WTC11 (cell line): ENCODE measurements at regions not wholly inside any gene's neighbourhood (a gene's known extent, or its start where the extent isn't known, plus 50 kb on each side); places are given as distances from the start of the nearest gene placed in this dataset.

ENCODE experiments used
- ATAC-seq: fragments of 200-7000 bp; cut with Tn5 transposase; 2 replicates; pipeline ENCODE4 v1.10.0; 2021; ENCODE audit warnings: mild to moderate bottlenecking, moderate library complexity
- CTCF ChIA-PET: fragments of 300-600 bp; sonication (Branson Sonifier 250); formaldehyde crosslinking; loops from one replicate; lab custom pipeline; 2021; ENCODE audit warnings: antibody characterized with exemption; lab: Charles Lee
- POLR2A ChIA-PET: fragments of 350-600 bp; sonication (Branson Sonifier 250); formaldehyde crosslinking; loops from one replicate; lab custom pipeline; 2021; ENCODE audit warnings: antibody characterized with exemption; lab: Charles Lee
- DNase-seq: peaks from one replicate; pipeline ENCODE4 v3.0.0; 2021; ENCODE audit warnings: low spot score
- H3K27ac Mint-ChIP-seq: 2 replicates; pipeline ENCODE4 v1.8.0; 2021; ENCODE audit warnings: mixed read lengths
- H3K27me3 Mint-ChIP-seq: 2 replicates; pipeline ENCODE4 v1.8.0; 2021; ENCODE audit warnings: low read depth, mild to moderate bottlenecking, moderate library complexity, mixed read lengths
- H3K36me3 Mint-ChIP-seq: 2 replicates; pipeline ENCODE4 v1.8.0; 2021; ENCODE audit warnings: mixed read lengths
- H3K4me1 Mint-ChIP-seq: 2 replicates; pipeline ENCODE4 v1.8.0; 2022; ENCODE audit warnings: mixed read lengths
- H3K4me3 Mint-ChIP-seq: 2 replicates; pipeline ENCODE4 v1.8.0; 2021; ENCODE audit warnings: mild to moderate bottlenecking, moderate library complexity, mixed read lengths
- H3K9me3 Mint-ChIP-seq: 2 replicates; pipeline ENCODE4 v1.8.0; 2021; ENCODE audit warnings: mixed read lengths
- ATF1 ChIP-seq: sonication (generic); formaldehyde crosslinking; IDR thresholded peaks from 2 replicates; pipeline ENCODE4 v1.8.1; 2023; ENCODE audit warnings: mild to moderate bottlenecking, moderate library complexity, missing genetic modification reagents
- ELF4 ChIP-seq: sonication (generic); formaldehyde crosslinking; IDR thresholded peaks from 2 replicates; pipeline ENCODE4 v1.8.1; 2022; ENCODE audit warnings: low read depth, mild to moderate bottlenecking, moderate library complexity, missing genetic modification reagents
- EMX1 ChIP-seq: fragments of 250-450 bp; sonication (Bioruptor Pico); IDR thresholded peaks from 2 replicates; pipeline ENCODE4 v1.8.0; 2021; ENCODE audit warnings: mild to moderate bottlenecking
- FOXK1 ChIP-seq: sonication (generic); formaldehyde crosslinking; IDR thresholded peaks from 2 replicates; pipeline ENCODE4 v1.8.0; 2022; ENCODE audit warnings: mild to moderate bottlenecking, moderate library complexity, missing genetic modification reagents
- FOXP1 ChIP-seq: sonication (generic); formaldehyde crosslinking; IDR thresholded peaks from 2 replicates; pipeline ENCODE4 v1.8.0; 2022; ENCODE audit warnings: missing genetic modification reagents, mild to moderate bottlenecking, moderate library complexity, borderline replicate concordance
- GTF2I ChIP-seq: fragments of 250-450 bp; sonication (Bioruptor Pico); conservative IDR thresholded peaks from 2 replicates; pipeline ENCODE4 v1.4.0; 2021; ENCODE audit warnings: mild to moderate bottlenecking
- IRF2 ChIP-seq: sonication (generic); formaldehyde crosslinking; IDR thresholded peaks from 2 replicates; pipeline ENCODE4 v1.8.0; 2022; ENCODE audit warnings: low read depth, missing genetic modification reagents, borderline replicate concordance
- JAZF1 ChIP-seq: fragments of 250-450 bp; sonication (Bioruptor Pico); IDR thresholded peaks from 2 replicates; pipeline ENCODE4 v1.9.0; 2021; ENCODE audit warnings: moderate library complexity, mild to moderate bottlenecking, inconsistent platforms
- MXD4 ChIP-seq: fragments of 250-450 bp; sonication (Bioruptor Pico); IDR thresholded peaks from 2 replicates; pipeline ENCODE4 v1.8.0; 2021; ENCODE audit warnings: mild to moderate bottlenecking, moderate library complexity, borderline replicate concordance
- MYBL2 ChIP-seq: sonication (generic); formaldehyde crosslinking; IDR thresholded peaks from 2 replicates; pipeline ENCODE4 v1.8.1; 2023; ENCODE audit warnings: mild to moderate bottlenecking, moderate library complexity, missing genetic modification reagents
- NR2C2 ChIP-seq: sonication (generic); formaldehyde crosslinking; IDR thresholded peaks from 2 replicates; pipeline ENCODE4 v1.8.0; 2022; ENCODE audit warnings: mild to moderate bottlenecking, missing genetic modification reagents
- PRDM15 ChIP-seq: sonication (generic); formaldehyde crosslinking; IDR thresholded peaks from 2 replicates; pipeline ENCODE4 v1.8.0; 2022; ENCODE audit warnings: missing genetic modification reagents
- PREB ChIP-seq: sonication (generic); formaldehyde crosslinking; IDR thresholded peaks from 2 replicates; pipeline ENCODE4 v1.8.1; 2022; ENCODE audit warnings: mild to moderate bottlenecking, missing genetic modification reagents, moderate library complexity, borderline replicate concordance
- TCF7 ChIP-seq: sonication (generic); formaldehyde crosslinking; IDR thresholded peaks from 2 replicates; pipeline ENCODE4 v1.8.0; 2022; ENCODE audit warnings: mild to moderate bottlenecking, low read depth, missing genetic modification reagents, moderate library complexity
- ZBTB21 ChIP-seq: sonication (generic); formaldehyde crosslinking; IDR thresholded peaks from 2 replicates; pipeline ENCODE4 v1.8.1; 2023; ENCODE audit warnings: mild to moderate bottlenecking, missing genetic modification reagents, borderline replicate concordance
- ZNF219 ChIP-seq: sonication (generic); formaldehyde crosslinking; IDR thresholded peaks from 2 replicates; pipeline ENCODE4 v1.8.0; 2023; ENCODE audit warnings: missing genetic modification reagents, mild to moderate bottlenecking, borderline replicate concordance
- ZNF232 ChIP-seq: sonication (generic); formaldehyde crosslinking; IDR thresholded peaks from 2 replicates; pipeline ENCODE4 v1.8.0; 2022; ENCODE audit warnings: mild to moderate bottlenecking, missing genetic modification reagents
- TF ChIP-seq, protein P1 (sequence below): fragments of 200-600 bp; IDR thresholded peaks from 2 replicates; pipeline ENCODE4 v1.8.0; 2022; ENCODE audit warnings: antibody characterized with exemption
- TF ChIP-seq, protein P2 (sequence below): sonication (generic); formaldehyde crosslinking; IDR thresholded peaks from 2 replicates; pipeline ENCODE4 v1.8.0; 2022; ENCODE audit warnings: mild to moderate bottlenecking, missing genetic modification reagents

- Mint-ChIP-seq H3K4me1 (peaks cover 3% of the 10 kb centered on the region; the same call in 1 of the 2 replicates), H3K4me3 (no peak overlapping the region), H3K9me3 (peaks cover 8% of the 10 kb centered on the region), H3K27me3 (peaks cover under 1% of the 10 kb centered on the region; the same call in 1 of the 2 replicates), H3K27ac (no peak overlapping the region), H3K36me3 (peaks cover 5% of the 10 kb centered on the region)
- CTCF ChIA-PET = interaction anchor here (1.0 to 2.8 kb wide), 5 partner anchors 16 to 489 kb away, joined by 3 to 8 read pairs (median 3); no protein-coding TSS in a partner anchor
- peak; percentile 64 for DNase-seq
- peak; percentile 99 for ATAC-seq
- POLR2A ChIA-PET = no interaction called here
- TF ChIP-seq IRF2 (CRISPR knock-in tag) = no peak
- TF ChIP-seq, protein P1, sequence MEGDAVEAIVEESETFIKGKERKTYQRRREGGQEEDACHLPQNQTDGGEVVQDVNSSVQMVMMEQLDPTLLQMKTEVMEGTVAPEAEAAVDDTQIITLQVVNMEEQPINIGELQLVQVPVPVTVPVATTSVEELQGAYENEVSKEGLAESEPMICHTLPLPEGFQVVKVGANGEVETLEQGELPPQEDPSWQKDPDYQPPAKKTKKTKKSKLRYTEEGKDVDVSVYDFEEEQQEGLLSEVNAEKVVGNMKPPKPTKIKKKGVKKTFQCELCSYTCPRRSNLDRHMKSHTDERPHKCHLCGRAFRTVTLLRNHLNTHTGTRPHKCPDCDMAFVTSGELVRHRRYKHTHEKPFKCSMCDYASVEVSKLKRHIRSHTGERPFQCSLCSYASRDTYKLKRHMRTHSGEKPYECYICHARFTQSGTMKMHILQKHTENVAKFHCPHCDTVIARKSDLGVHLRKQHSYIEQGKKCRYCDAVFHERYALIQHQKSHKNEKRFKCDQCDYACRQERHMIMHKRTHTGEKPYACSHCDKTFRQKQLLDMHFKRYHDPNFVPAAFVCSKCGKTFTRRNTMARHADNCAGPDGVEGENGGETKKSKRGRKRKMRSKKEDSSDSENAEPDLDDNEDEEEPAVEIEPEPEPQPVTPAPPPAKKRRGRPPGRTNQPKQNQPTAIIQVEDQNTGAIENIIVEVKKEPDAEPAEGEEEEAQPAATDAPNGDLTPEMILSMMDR = 0 out of 2 replicates have a peak, but pooled peaks have one; percentile 40
- TF ChIP-seq ATF1 (CRISPR knock-in tag) = no peak
Measured at GRCh38 chr1:227465256-227465655, 98.1 kb upstream of the ZNF678 start.

DNA sequence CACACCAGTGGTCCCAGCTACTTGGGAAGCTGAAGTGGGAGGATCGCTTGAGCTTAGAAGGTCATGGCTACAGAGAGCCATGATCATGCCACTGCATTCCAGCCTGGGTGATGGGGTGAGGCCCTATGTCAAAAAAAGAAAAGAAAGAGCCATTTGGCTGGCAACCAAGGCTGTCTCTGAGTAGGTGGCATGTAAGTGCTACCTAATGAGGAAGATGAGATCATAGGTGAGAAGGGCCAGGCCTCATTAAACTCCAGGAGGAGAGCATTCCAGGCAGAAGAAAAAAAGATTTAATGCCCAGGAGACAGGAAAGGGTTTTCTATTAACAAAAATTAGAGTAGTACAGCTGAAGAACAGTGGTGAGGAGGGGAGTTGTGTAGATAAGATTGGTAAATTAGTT lies 103.4 kb upstream of the ZNF678 start:
- Mint-ChIP-seq H3K36me3 (no peaks in the 10 kb centered on the region), H3K27ac (no peak overlapping the region), H3K4me1 (peaks cover 3% of the 10 kb centered on the region; the same call in 1 of the 2 replicates), H3K4me3 (no peak overlapping the region), H3K27me3 (no peaks in the 10 kb centered on the region; the same call in 1 of the 2 replicates), H3K9me3 (no peaks in the 10 kb centered on the region)
- DNase-seq = no peak
- ChIA-PET POLR2A (no interaction called here), CTCF (interaction anchor here (4.0 kb wide), 1 partner anchor 11 kb away, joined by 12 read pairs; no protein-coding TSS in a partner anchor)
- ATAC-seq = no peak
- no peak for TF ChIP-seq IRF2 (CRISPR knock-in tag)
- TF ChIP-seq PRDM15 (CRISPR knock-in tag) = no peak
- TF ChIP-seq TCF7 (CRISPR knock-in tag) = no peak
- no peak for TF ChIP-seq MYBL2 (CRISPR knock-in tag)
- no peak for TF ChIP-seq ELF4
- no peak for TF ChIP-seq ZBTB21 (CRISPR knock-in tag)
- no peak for TF ChIP-seq FOXP1 (CRISPR knock-in tag)
- no peak for TF ChIP-seq ZNF232 (CRISPR knock-in tag)
- no peak for TF ChIP-seq PREB (CRISPR knock-in tag)
- TF ChIP-seq MXD4 (CRISPR knock-in tag) = no peak
- no peak for TF ChIP-seq EMX1 (CRISPR knock-in tag)
- no peak for TF ChIP-seq GTF2I
- TF ChIP-seq, protein P2, sequence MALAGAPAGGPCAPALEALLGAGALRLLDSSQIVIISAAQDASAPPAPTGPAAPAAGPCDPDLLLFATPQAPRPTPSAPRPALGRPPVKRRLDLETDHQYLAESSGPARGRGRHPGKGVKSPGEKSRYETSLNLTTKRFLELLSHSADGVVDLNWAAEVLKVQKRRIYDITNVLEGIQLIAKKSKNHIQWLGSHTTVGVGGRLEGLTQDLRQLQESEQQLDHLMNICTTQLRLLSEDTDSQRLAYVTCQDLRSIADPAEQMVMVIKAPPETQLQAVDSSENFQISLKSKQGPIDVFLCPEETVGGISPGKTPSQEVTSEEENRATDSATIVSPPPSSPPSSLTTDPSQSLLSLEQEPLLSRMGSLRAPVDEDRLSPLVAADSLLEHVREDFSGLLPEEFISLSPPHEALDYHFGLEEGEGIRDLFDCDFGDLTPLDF (CRISPR knock-in tag) = no peak
- no peak for TF ChIP-seq JAZF1 (CRISPR knock-in tag)
- no peak for TF ChIP-seq FOXK1 (CRISPR knock-in tag)
- TF ChIP-seq ZNF219 (CRISPR knock-in tag) = no peak
- no peak for TF ChIP-seq NR2C2 (CRISPR knock-in tag)
